GM23338 (cell line): ENCODE measurements at regions not wholly inside any gene's neighbourhood (a gene's known extent, or its start where the extent isn't known, plus 50 kb on each side); places are given as distances from the start of the nearest gene placed in this dataset.

ENCODE experiments used
- CREB1 ChIP-seq: fragments of 250-450 bp; sonication (Bioruptor Pico); IDR thresholded peaks from 2 replicates; pipeline ENCODE4 v1.5.0; 2020; ENCODE audit warnings: low read depth, mild to moderate bottlenecking, moderate library complexity
- CTCF ChIP-seq, 2 experiments: fragments of 200-600 bp in 1 of 2; sonication (generic) in 1 of 2; conservative IDR thresholded peaks; 2 replicates each; pipeline versions ENCODE4 v1.5.1 to v1.6.1; 2016 to 2017; ENCODE audit warnings: antibody characterized with exemption in 2 of 2, low read depth in 2 of 2, mild to moderate bottlenecking in 2 of 2, moderate library complexity in 1 of 2
- ETS1 ChIP-seq: IDR thresholded peaks from 2 replicates; pipeline ENCODE4 v1.6.1; 2016; ENCODE audit warnings: antibody characterized with exemption
- EZH2 ChIP-seq: fragments of 200-600 bp; sonication (generic); IDR thresholded peaks from one replicate; pipeline ENCODE4 v1.8.0; 2017; ENCODE audit warnings: antibody characterized with exemption, mild to moderate bottlenecking, low read depth; ENCODE audit not compliant: unreplicated experiment
- EZH2phosphoT487 ChIP-seq: fragments of 200-600 bp; sonication (generic); IDR thresholded peaks from one replicate; pipeline ENCODE4 v1.8.1; 2018; ENCODE audit warnings: antibody characterized with exemption; ENCODE audit not compliant: unreplicated experiment
- JUNB ChIP-seq: IDR thresholded peaks from one replicate; pipeline ENCODE4 v1.6.1; 2016; ENCODE audit warnings: antibody characterized with exemption; ENCODE audit not compliant: unreplicated experiment
- NANOG ChIP-seq: IDR thresholded peaks from 2 replicates; pipeline ENCODE4 v1.6.1; 2016; ENCODE audit warnings: antibody characterized with exemption, borderline replicate concordance
- POLR2AphosphoS5 ChIP-seq: IDR thresholded peaks from 2 replicates; pipeline ENCODE4 v1.6.1; 2016; ENCODE audit warnings: antibody characterized with exemption, low read depth
- REST ChIP-seq: IDR thresholded peaks from one replicate; pipeline ENCODE4 v1.6.1; 2018; ENCODE audit warnings: antibody characterized with exemption; ENCODE audit not compliant: unreplicated experiment
- STAT1 ChIP-seq: IDR thresholded peaks from one replicate; pipeline ENCODE4 v1.6.1; 2016; ENCODE audit warnings: antibody characterized with exemption; ENCODE audit not compliant: unreplicated experiment
- ZNF114 ChIP-seq: fragments of 250-450 bp; sonication (Bioruptor Pico); IDR thresholded peaks from 2 replicates; pipeline ENCODE4 v1.5.0; 2020; ENCODE audit warnings: mild to moderate bottlenecking, moderate library complexity
- ZNF331 ChIP-seq: fragments of 250-450 bp; sonication (Bioruptor Pico); IDR thresholded peaks from 2 replicates; pipeline ENCODE4 v1.5.0; 2020; ENCODE audit warnings: low read depth, mild to moderate bottlenecking, moderate library complexity
- TF ChIP-seq, protein P1 (sequence below): fragments of 250-450 bp; sonication (Bioruptor Pico); IDR thresholded peaks from 2 replicates; pipeline ENCODE4 v1.5.0; 2020; ENCODE audit warnings: mild to moderate bottlenecking, moderate library complexity

GRCh38 chr12:62069976-62070375 is 190.2 kb upstream of the USP15 start:
- TF ChIP-seq CTCF (conservative IDR thresholded peaks at IDR 0.05; ENCODE audit: low read depth in 2 of 2) (no peak), ZNF114 (CRISPR knock-in tag) (no peak), REST (no peak), EZH2phosphoT487 (no peak), POLR2AphosphoS5 (no peak), JUNB (no peak), EZH2 (no peak), CREB1 (CRISPR knock-in tag) (no peak), ETS1 (no peak), STAT1 (no peak), ZNF331 (CRISPR knock-in tag) (no peak), NANOG (no peak)
- TF ChIP-seq, protein P1, sequence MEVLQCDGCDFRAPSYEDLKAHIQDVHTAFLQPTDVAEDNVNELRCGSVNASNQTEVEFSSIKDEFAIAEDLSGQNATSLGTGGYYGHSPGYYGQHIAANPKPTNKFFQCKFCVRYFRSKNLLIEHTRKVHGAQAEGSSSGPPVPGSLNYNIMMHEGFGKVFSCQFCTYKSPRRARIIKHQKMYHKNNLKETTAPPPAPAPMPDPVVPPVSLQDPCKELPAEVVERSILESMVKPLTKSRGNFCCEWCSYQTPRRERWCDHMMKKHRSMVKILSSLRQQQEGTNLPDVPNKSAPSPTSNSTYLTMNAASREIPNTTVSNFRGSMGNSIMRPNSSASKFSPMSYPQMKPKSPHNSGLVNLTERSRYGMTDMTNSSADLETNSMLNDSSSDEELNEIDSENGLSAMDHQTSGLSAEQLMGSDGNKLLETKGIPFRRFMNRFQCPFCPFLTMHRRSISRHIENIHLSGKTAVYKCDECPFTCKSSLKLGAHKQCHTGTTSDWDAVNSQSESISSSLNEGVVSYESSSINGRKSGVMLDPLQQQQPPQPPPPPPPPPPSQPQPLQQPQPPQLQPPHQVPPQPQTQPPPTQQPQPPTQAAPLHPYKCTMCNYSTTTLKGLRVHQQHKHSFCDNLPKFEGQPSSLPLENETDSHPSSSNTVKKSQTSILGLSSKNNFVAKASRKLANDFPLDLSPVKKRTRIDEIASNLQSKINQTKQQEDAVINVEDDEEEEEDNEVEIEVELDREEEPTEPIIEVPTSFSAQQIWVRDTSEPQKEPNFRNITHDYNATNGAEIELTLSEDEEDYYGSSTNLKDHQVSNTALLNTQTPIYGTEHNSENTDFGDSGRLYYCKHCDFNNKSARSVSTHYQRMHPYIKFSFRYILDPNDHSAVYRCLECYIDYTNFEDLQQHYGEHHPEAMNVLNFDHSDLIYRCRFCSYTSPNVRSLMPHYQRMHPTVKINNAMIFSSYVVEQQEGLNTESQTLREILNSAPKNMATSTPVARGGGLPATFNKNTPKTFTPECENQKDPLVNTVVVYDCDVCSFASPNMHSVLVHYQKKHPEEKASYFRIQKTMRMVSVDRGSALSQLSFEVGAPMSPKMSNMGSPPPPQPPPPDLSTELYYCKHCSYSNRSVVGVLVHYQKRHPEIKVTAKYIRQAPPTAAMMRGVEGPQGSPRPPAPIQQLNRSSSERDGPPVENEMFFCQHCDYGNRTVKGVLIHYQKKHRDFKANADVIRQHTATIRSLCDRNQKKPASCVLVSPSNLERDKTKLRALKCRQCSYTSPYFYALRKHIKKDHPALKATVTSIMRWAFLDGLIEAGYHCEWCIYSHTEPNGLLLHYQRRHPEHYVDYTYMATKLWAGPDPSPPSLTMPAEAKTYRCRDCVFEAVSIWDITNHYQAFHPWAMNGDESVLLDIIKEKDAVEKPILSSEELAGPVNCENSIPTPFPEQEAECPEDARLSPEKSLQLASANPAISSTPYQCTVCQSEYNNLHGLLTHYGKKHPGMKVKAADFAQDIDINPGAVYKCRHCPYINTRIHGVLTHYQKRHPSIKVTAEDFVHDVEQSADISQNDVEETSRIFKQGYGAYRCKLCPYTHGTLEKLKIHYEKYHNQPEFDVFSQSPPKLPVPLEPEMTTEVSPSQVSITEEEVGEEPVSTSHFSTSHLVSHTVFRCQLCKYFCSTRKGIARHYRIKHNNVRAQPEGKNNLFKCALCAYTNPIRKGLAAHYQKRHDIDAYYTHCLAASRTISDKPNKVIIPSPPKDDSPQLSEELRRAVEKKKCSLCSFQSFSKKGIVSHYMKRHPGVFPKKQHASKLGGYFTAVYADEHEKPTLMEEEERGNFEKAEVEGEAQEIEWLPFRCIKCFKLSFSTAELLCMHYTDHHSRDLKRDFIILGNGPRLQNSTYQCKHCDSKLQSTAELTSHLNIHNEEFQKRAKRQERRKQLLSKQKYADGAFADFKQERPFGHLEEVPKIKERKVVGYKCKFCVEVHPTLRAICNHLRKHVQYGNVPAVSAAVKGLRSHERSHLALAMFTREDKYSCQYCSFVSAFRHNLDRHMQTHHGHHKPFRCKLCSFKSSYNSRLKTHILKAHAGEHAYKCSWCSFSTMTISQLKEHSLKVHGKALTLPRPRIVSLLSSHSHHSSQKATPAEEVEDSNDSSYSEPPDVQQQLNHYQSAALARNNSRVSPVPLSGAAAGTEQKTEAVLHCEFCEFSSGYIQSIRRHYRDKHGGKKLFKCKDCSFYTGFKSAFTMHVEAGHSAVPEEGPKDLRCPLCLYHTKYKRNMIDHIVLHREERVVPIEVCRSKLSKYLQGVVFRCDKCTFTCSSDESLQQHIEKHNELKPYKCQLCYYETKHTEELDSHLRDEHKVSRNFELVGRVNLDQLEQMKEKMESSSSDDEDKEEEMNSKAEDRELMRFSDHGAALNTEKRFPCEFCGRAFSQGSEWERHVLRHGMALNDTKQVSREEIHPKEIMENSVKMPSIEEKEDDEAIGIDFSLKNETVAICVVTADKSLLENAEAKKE (CRISPR knock-in tag) = no peak
